ENCODE measurements at regions not wholly inside any gene's neighbourhood (a gene's known extent, or its start where the extent isn't known, plus 50 kb on each side); places are given as distances from the start of the nearest gene placed in this dataset.

- Histone ChIP-seq H3F3A (ENCODE audit: insufficient read depth, low read depth) (no peaks in the 10 kb centered on the region), H3K36me3 (ENCODE audit: low read depth) (no peaks in the 10 kb centered on the region), H3K9me3 (ENCODE audit: insufficient read depth, low read depth) (no peaks in the 10 kb centered on the region), H3K4me2 (no peak overlapping the region), H3K27ac (no peak overlapping the region), H2AFZ (no peak overlapping the region), H3K9me2 (ENCODE audit: insufficient read depth) (no peaks in the 10 kb centered on the region), H3K4me1 (replicated peaks; ENCODE audit: insufficient read depth) (no peaks in the 10 kb centered on the region), H3K79me2 (ENCODE audit: low read depth) (no peaks in the 10 kb centered on the region), H4K20me1 (ENCODE audit: insufficient read depth) (0 out of 2 replicates have a peak, but pooled peaks cover 3% of the 10 kb centered on the region), H3K4me3 (no peak overlapping the region), H3K27me3 (ENCODE audit: insufficient read depth, low read depth) (peaks cover 20% of the 10 kb centered on the region; the same call in 1 of the 2 replicates)
- TF ChIP-seq CTCF (conservative IDR thresholded peaks at IDR 0.05) (no peak), EZH2 (IDR thresholded peaks at IDR 0.05; ENCODE audit: low read depth) (no peak)
- intact Hi-C loops (cut with micrococcal nuclease; ENCODE audit: unreplicated experiment) = no loop called here
- DNase-seq = no peak
- BruUV-seq (replicated peaks) = no TSS peak
- ChIA-PET POLR2A (ENCODE audit: unreplicated experiment) (no interaction called here), CTCF (no interaction called here)
Measured at GRCh38 chr20:55881204-55881603, 124.1 kb downstream of the CBLN4 start.

GRCh38 chr20:55880361-55880760 lies 125.0 kb downstream of the CBLN4 start:
- no peak overlapping the region for H2AFZ ChIP-seq
- peaks cover 20% of the 10 kb centered on the region; the same call in 1 of the 2 replicates for H3K27me3 ChIP-seq (ENCODE audit: insufficient read depth, low read depth)
- POLR2A ChIA-PET (ENCODE audit: unreplicated experiment) = interaction anchor here (0.7 kb wide), 1 partner anchor 167 kb away, joined by 6 read pairs; no protein-coding TSS in a partner anchor
- H4K20me1 ChIP-seq (ENCODE audit: insufficient read depth) = 0 out of 2 replicates have a peak, but pooled peaks cover 3% of the 10 kb centered on the region
- H3K9me3 ChIP-seq (ENCODE audit: insufficient read depth, low read depth) = no peaks in the 10 kb centered on the region
- H3K4me1 ChIP-seq (replicated peaks; ENCODE audit: insufficient read depth) = no peaks in the 10 kb centered on the region
- H3F3A ChIP-seq (ENCODE audit: insufficient read depth, low read depth) = no peaks in the 10 kb centered on the region
- H3K9me2 ChIP-seq (ENCODE audit: insufficient read depth) = no peaks in the 10 kb centered on the region
- H3K4me2 ChIP-seq = no peak overlapping the region
- H3K27ac ChIP-seq = no peak overlapping the region
- intact Hi-C loops (cut with micrococcal nuclease; ENCODE audit: unreplicated experiment) = no loop called here
- TF ChIP-seq CTCF (conservative IDR thresholded peaks at IDR 0.05) = no peak
- TF ChIP-seq EZH2 (IDR thresholded peaks at IDR 0.05; ENCODE audit: low read depth) = no peak
- no peak for DNase-seq
- no peak overlapping the region for H3K4me3 ChIP-seq
- CTCF ChIA-PET = no interaction called here
- H3K36me3 ChIP-seq (ENCODE audit: low read depth) = no peaks in the 10 kb centered on the region
- H3K79me2 ChIP-seq (ENCODE audit: low read depth) = no peaks in the 10 kb centered on the region
- no TSS peak for BruUV-seq (replicated peaks)

- H3K4me1 ChIP-seq (replicated peaks; ENCODE audit: insufficient read depth) = no peaks in the 10 kb centered on the region
- H3K4me2 ChIP-seq = no peak overlapping the region
- POLR2A ChIA-PET (ENCODE audit: unreplicated experiment) = interaction anchor here (0.6 kb wide), 1 partner anchor 281 kb away, joined by 3 read pairs; no protein-coding TSS in a partner anchor
- no peaks in the 10 kb centered on the region for H3F3A ChIP-seq (ENCODE audit: insufficient read depth, low read depth)
- peaks cover 4% of the 10 kb centered on the region; the same call in 1 of the 2 replicates for H4K20me1 ChIP-seq (ENCODE audit: insufficient read depth)
- no peak for DNase-seq
- no peak overlapping the region for H3K27ac ChIP-seq
- no peaks in the 10 kb centered on the region for H3K9me3 ChIP-seq (ENCODE audit: insufficient read depth, low read depth)
- H3K4me3 ChIP-seq = no peak overlapping the region
- no peak overlapping the region for H2AFZ ChIP-seq
- TF ChIP-seq EZH2 (IDR thresholded peaks at IDR 0.05; ENCODE audit: low read depth) (no peak), CTCF (conservative IDR thresholded peaks at IDR 0.05) (no peak)
- H3K27me3 ChIP-seq (ENCODE audit: insufficient read depth, low read depth) = no peaks in the 10 kb centered on the region
- CTCF ChIA-PET = no interaction called here
- H3K9me2 ChIP-seq (ENCODE audit: insufficient read depth) = no peaks in the 10 kb centered on the region
- H3K36me3 ChIP-seq (ENCODE audit: low read depth) = no peaks in the 10 kb centered on the region
- no peaks in the 10 kb centered on the region for H3K79me2 ChIP-seq (ENCODE audit: low read depth)
- intact Hi-C loops (cut with micrococcal nuclease; ENCODE audit: unreplicated experiment) = no loop called here
- BruUV-seq (replicated peaks) = no TSS peak
Measured at GRCh38 chr20:55855052-55855451, 150.3 kb downstream of the CBLN4 start.

Data from PC-9 (cell line).